ENCODE measurements at regions not wholly inside any gene's neighbourhood (a gene's known extent, or its start where the extent isn't known, plus 50 kb on each side); places are given as distances from the start of the nearest gene placed in this dataset.

DNA sequence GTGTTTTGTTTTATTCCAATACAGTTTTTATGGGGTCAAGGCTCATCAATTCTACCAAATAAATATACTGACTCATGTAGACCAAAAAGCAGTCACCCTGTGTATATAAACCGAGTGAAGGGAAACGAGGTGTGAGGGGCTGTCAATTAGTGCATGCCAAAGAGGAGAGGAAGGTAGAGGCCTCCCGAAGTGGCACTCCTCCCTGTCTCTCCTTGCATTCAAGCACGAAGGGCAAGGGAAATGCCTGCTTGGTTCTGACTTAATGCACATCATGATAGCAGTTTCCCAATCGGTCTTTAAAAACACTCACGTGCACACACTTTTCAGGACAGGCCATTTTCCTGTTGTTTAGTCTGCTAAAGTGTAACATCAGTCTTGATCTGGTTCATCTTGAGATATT lies 125.6 kb upstream of the SLCO6A1 start:
- no peak for TF ChIP-seq POLR2A (IDR thresholded peaks at IDR 0.05; ENCODE audit: low read depth, low read length)
- no peak for TF ChIP-seq POLR2AphosphoS5 (IDR thresholded peaks at IDR 0.05; ENCODE audit: low read depth, low read length)
- no peak for TF ChIP-seq PAX5 (IDR thresholded peaks at IDR 0.05; ENCODE audit: insufficient read depth, low read length, severe bottlenecking)
- no peak for TF ChIP-seq TAF1 (IDR thresholded peaks at IDR 0.05; ENCODE audit: low read depth, low read length)
- TF ChIP-seq POU2F2 (IDR thresholded peaks at IDR 0.05; ENCODE audit: low read depth, low read length): no peak
- no peak for TF ChIP-seq SPI1 (IDR thresholded peaks at IDR 0.05; ENCODE audit: low read depth, low read length)
